ENCODE measurements at regions not wholly inside any gene's neighbourhood (a gene's known extent, or its start where the extent isn't known, plus 50 kb on each side); places are given as distances from the start of the nearest gene placed in this dataset.
"Not testable (repeated sequence)": the region's sequence is repeated elsewhere in the genome, so short reads cannot be mapped to it uniquely, and the experiment has no call there.

- DNase-seq (ENCODE audit: low read depth): no peak
- no peak overlapping the region for H3K4me3 ChIP-seq (replicated peaks; ENCODE audit: low read depth, low read length)
- no peak for TF ChIP-seq CTCF (IDR thresholded peaks at IDR 0.05; ENCODE audit: low read length, missing control alignments)
Observed at GRCh38 chr1:169044971-169045370, 61.5 kb upstream of the ATP1B1 start.

GRCh38 chr1:169046671-169047070, 59.8 kb upstream of the ATP1B1 start:
- no peak for TF ChIP-seq CTCF (IDR thresholded peaks at IDR 0.05; ENCODE audit: low read length, missing control alignments)
- no peak for DNase-seq (ENCODE audit: low read depth)
- no peak overlapping the region for H3K4me3 ChIP-seq (replicated peaks; ENCODE audit: low read depth, low read length)

- DNase-seq (ENCODE audit: low read depth): no peak
- TF ChIP-seq CTCF (IDR thresholded peaks at IDR 0.05; ENCODE audit: low read length, missing control alignments): no peak
- no peak overlapping the region for H3K4me3 ChIP-seq (replicated peaks; ENCODE audit: low read depth, low read length)
Observed at GRCh38 chr1:169047074-169047473, 59.4 kb upstream of the ATP1B1 start.

GRCh38 chr1:169048043-169048442, 58.4 kb upstream of the ATP1B1 start:
- no peak for DNase-seq (ENCODE audit: low read depth)
- no peak for TF ChIP-seq CTCF (IDR thresholded peaks at IDR 0.05; ENCODE audit: low read length, missing control alignments)
- H3K4me3 ChIP-seq (replicated peaks; ENCODE audit: low read depth, low read length): no peak overlapping the region

GRCh38 chr1:169049258-169049938, 57.1 kb upstream of the ATP1B1 start:
- no peak for DNase-seq (ENCODE audit: low read depth)
- TF ChIP-seq CTCF (IDR thresholded peaks at IDR 0.05; ENCODE audit: low read length, missing control alignments): no peak
- H3K4me3 ChIP-seq (replicated peaks; ENCODE audit: low read depth, low read length): no peak overlapping the region

GRCh38 chr1:169051171-169051570, 55.3 kb upstream of the ATP1B1 start:
- no peak overlapping the region for H3K4me3 ChIP-seq (replicated peaks; ENCODE audit: low read depth, low read length)
- TF ChIP-seq CTCF (IDR thresholded peaks at IDR 0.05; ENCODE audit: low read length, missing control alignments): no peak

GRCh38 chr1:169052171-169052570, 54.3 kb upstream of the ATP1B1 start:
- not testable (repeated sequence) for H3K4me3 ChIP-seq (replicated peaks; ENCODE audit: low read depth, low read length); DNase-seq (ENCODE audit: low read depth)

More at GRCh38 chr1:169051171-169051570, 55.3 kb upstream of the ATP1B1 start:
- DNase-seq (ENCODE audit: low read depth): no peak

Data from fibroblast of pulmonary artery (primary cell).